Posterior vena cava (tissue), 2 donors: ENCODE measurements at regions not wholly inside any gene's neighbourhood (a gene's known extent, or its start where the extent isn't known, plus 50 kb on each side); places are given as distances from the start of the nearest gene placed in this dataset.

Experiments used
- DNase-seq: peaks from one replicate; pipeline ENCODE4 v3.0.0-alpha.2; 2020; ENCODE audit warnings: low spot score
- intact Hi-C, 2 donors: fragments of 100-400 bp; cut with DNase I; formaldehyde crosslinking; loops; one replicate each; pipeline versions ENCODE4 v1.14.1 to v1.14.2; 2022 to 2023
- donor health status: DM: yes; HTN: yes; CAD: no.
- donor health status: DM: yes; HTN: yes; CAD: no.

DNA sequence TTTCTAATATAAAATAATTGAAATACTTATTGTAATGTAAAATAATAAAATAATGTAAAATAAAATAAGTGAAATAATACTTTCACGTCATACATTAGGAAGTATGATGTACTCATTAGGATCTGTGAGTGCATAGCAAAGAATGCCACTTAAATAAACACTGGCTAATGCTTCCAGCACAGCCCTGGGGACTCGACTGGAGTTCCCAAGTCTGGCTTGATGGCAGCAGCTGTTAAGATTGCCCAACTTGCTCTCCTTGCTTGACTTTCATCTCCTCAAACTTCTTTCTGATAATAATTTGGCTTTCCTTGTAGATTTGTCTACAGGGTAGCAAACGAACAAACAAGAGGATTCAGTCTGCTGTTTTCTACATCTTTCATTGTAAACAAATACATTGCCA lies 191.9 kb downstream of the COG6 start:
- intact Hi-C loops: no loop called here
- no peak for DNase-seq

DNA sequence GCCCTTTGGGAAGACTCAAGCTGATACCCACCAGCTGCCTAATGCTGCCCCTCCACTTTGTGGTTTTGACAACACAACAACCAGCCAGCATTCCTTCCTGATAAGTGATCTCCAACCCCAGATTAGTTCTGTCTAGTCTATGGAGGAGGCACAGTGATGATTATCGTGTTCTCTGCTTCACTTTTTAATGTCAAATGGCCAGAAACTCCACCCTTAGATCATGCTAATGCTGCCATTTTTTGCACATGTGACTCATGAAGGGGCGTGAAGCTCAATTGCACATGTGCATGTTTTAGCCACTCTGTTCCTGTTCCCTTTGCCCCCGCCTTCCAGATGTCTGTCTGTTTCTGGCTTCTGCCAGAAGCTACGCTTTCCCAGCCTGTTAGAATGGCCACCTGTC lies 199.8 kb downstream of the COG6 start:
- intact Hi-C loops: no loop called here
- DNase-seq: no peak

DNA sequence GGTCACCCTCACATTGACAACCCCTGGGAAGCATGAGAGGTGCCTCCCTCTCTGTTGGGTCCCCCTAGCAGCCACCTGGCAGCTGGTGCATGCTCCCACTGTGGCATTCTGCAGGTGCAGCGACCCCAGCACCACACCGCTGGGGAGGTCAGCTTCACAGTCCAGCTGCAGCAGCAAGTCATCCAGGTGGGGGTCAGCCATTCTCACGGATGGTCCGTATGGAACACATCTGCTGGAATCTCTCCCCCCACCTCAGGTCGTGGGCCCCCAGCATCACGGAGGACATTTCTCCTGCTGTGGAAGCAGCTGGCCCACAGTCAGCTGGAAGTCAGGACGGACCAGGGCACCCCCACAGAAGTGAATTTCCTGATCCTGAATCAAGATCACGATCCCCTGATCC lies 201.3 kb downstream of the COG6 start:
- no peak for DNase-seq
- intact Hi-C loops: no loop called here

DNA sequence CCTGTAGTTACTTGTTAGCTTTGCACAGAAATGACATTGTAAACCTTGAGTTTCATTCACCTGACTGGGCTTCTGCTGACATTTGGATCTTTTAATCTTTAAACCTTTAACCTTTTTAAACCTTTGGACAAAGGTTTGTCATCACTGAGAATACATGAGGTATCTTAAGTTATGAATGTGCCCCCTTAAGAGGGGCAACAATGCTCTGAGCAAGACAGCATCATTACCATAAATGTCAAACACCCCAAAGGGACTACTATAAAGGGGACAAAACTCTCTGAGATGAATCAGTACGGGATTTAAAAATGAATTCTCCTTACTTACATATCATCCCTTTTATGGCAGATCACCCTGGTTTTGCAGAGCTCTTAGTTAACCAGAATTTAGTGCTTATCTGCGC lies 203.3 kb downstream of the COG6 start:
- intact Hi-C loops: no loop called here
- DNase-seq: no peak

DNA sequence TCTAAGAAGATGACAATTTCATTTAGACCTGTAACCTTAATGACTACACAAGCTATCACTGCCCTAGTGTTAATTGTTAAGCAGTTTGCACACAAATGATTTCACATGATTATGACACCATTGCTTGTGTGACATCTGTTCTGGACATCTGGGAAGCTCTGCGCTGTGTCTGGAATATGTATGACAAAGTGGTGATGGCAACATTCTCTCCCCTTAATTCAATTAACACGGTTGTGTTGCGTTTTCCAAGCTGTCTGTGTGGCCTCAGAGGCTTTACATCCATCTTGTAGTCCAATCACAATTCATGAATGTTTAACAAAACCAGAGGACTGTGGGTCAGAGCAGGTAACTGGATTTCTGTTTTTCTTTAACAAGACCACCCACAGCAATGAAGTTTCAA lies 204.4 kb downstream of the COG6 start:
- intact Hi-C loops: no loop called here

DNA sequence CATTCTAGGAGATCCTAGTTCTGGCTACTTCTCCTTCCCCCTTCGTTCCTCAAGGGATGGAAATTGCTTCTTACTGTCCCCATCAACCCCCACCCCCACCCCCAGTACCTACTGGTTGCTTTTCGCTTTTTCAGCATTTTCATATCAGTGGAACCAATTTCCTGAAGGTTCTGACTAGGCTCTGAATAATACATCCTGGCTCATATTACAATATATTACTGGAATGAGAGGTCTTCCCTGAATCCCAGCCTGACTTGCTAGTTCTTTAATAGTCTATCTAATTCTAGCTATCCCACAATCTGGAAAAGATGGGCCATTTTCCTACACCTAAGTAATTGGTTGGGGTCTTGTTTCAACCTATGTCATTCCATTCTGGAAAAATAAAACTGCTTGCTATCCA lies 207.4 kb downstream of the COG6 start:
- intact Hi-C loops: no loop called here
- no peak for DNase-seq

More for the DNA sequence above, 204.4 kb downstream of the COG6 start:
- DNase-seq: no peak

DNA sequence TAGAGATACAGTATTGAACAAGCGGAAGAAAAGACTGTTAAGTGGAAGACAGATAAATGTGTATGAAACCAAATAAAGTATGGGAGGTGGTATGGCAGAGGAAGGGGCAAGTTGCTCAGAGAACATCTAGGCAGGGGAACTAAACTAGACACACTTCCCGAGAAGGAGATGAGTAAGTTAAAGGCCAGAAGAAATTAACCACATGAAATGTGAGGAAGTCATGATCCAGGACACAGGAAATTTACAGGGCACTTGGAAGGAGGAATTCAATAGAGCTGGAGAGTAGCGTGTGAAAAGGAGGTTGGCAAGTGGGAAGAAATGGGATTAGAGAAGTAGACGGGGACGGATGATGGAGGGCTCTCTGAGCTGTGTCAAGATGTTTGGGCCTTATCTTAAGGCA lies 208.8 kb downstream of the COG6 start:
- intact Hi-C loops: no loop called here
- DNase-seq: no peak

DNA sequence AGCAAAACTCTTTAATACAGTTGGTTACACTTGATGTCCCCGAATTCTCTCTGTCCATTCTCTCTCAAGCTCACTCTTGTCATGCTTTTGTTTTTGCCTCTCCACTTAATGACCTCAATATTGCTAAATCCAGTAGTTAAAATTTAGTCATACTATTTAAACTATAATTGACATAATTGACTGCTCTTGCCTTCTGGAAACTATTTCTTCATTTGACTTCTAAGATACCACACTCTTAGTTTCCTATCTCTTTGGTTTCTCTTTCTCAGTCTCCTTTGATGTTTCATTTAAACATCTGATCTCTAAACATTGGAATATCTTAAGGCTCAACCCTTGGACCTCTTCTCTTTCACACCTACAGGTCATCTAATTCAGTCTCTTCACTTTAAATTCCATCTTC lies 211.3 kb downstream of the COG6 start:
- no peak for DNase-seq
- intact Hi-C loops: no loop called here

DNA sequence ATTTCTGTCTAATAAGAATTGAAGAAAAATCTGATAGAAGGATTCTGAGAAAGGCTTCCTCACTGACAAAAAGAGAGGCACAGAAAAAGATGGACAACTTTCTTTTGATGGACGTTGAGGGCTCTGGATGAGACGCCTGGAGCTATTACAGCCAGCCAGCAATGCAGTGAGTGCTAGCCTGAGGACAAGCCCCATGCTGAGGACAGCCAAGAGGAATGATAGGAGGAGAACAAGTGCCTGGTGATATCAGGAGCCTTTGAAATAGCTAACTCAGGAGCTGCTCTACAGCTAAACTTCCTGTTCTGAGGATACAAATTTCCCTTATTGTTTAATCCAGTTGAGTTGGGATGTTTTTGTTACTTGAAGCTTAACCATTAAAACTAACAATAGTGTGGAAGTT lies 212.3 kb downstream of the COG6 start:
- DNase-seq: no peak
- intact Hi-C loops: no loop called here

DNA sequence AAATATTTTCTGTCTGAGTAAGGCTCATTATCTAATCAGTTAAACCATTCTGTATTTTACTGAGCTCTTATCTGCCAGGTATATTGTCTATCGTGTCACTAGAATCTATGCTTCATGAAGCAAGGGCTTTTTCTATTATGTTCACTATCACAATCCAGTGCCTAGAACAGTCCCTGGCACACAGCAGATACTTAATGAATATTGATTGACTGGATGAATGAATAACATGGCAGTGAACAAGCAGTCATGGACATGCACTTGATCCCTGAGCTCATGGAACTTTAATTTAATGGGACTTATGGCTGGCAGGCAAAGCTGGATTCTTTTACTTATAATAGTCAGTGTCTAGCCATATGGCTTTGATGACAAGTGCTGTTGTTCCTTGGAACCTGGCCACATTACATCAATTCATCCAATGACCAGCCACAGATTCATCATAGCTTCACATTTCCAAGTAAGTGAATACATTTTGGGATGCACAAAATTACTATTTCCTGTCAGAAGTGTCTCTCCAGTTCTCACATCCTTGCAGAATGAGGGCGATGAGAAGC lies 214.8 kb downstream of the COG6 start:
- intact Hi-C loops: no loop called here
- no peak for DNase-seq

DNA sequence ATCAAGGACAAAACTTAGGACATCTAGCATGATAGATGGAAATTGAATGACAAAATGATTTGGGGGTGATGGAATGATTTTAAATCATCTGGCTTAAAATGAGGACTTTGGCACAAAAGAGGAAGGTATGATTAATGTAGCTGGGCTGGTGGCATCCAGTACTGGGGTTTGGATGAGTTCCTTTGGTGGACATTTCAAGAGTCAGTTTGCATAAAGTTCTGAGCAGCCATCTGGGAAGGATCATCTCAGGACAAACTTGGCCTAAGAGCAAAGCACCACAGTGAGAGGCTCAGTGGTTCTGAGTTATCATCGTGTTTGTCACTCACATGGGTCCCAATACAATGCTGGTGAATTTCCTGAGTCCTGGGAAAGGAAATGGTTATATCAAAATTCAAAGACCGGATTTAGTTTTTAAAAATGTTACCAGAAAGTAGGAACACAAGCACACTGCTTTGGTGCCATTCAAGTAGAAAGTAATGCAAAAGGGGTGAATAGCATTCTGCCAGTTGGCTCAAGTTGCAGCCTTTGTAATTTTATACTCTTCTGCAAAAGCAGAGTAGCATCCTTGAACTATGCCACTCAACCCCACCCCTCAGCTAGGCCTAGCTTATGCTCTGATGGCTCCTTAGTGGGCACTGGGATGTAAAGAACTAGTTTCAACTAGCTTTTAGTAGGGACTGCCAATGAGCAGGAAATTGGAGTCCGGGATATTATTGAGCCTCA lies 219.0 kb downstream of the COG6 start:
- intact Hi-C loops: no loop called here

DNA sequence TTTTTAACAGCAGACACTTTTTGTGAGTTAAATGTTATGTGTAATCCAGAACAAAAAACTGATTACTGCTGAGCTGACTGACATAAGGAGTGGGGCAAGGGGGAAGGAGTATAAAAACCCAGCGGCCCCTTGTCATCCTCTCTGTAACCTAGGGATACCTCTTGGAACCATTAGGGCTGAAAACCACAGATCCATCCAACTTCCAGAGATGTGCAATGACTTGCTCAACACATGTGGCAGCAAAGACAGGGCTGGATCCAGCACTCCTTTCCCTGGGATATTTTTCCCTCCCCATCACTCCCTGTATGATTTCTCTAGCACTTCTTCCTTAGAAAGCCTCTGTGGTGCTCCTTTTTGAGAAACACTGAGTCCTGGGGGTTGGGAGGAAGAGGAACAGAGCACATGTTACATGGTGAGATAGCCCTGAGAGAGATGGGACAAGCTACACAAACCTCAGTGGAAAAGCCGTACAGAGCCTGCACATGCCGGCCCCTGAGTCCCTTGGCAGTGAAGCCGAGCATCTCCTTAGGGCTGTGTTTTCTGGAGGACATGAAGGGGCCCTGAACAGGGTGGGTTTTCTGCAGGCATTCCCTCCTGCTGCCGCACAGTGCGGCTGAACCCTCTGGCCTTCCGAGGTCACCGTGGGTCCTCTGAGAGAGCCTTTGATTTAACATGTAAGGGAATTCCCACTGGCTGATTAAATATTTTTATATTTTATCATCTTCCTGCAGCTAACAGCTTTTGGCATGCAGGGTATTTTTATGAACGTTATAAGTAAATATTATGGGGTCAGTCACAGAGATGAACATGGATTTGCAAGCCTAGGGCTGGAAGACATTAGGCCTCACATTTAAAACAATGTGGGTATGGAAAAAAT lies 219.9 kb downstream of the COG6 start:
- intact Hi-C loops: no loop called here
- DNase-seq: no peak

More for the DNA sequence above, 219.0 kb downstream of the COG6 start:
- no peak for DNase-seq

DNA sequence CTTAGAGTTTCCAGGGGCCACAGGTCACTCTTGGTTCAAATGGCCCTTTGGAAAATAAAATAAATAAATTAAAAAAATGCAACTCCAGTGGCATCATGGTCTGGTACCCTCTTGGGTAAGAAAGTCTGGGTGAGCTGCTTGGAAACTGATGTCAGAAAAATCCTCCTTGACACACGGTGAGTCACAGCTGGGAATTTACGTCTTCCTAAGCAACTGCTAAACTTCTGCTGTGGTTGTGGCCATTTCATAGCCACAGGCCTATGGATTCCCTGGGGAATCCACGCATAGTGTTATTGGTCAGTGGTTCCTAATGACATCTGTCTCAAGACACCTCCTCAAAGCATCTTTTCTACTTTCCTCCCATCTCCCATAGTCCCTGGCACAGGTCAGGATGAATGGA lies 220.8 kb downstream of the COG6 start:
- no peak for DNase-seq
- intact Hi-C loops: no loop called here

DNA sequence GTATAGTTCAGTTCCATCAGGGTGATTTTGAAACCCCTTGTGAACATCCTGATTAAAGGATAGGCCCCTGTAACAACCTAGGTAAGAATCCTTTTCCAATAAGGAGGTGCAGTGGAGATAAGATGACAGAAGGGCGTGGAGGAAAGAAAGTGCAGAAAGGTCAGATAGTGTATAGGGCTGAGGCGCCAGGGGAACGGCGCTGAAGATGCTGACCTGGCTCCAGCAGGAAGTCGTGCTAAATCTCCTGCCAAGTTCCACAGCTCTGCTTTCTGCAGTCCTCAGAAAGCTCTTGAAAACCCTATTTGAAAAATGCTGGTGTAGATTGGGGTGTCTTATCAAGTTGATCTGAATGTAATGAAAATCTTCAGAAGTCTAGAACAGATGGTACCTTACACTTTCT lies 221.7 kb downstream of the COG6 start:
- DNase-seq: no peak
- intact Hi-C loops: no loop called here

DNA sequence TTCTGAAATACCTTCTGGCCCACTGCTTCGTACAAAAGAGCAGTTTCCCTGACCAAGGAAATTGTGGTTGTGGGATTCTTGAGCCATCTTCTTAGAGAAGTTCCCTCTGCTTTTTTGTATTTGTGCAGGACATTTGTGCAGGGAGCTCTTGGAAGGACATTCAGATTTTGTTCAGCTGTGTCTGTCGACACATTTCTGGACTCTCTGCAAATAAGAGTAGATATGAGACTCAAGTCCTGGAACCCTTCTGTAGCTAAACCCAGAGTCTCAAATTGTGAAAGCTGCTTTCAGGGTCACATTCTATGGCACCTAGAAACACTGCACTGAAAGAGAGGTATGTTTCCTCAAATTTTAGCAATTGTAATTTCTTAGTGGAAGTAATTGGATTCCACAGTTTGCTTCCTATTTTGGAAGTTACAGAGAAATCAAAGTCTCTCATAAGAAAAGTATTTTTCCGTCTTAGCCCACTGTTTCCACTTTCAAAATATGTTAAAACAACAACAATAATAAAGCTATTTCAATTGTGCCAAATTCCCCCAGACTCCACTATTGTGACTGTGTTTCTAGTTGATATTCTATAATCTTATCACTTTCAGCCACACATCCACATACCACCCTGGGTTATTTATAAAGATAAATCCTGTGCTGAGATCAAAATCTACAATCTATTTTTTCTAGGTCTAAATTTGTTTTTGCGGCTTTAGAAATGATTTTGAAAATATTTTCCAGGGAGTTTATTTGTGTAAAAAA lies 224.0 kb downstream of the COG6 start:
- no peak for DNase-seq
- intact Hi-C loops: no loop called here

DNA sequence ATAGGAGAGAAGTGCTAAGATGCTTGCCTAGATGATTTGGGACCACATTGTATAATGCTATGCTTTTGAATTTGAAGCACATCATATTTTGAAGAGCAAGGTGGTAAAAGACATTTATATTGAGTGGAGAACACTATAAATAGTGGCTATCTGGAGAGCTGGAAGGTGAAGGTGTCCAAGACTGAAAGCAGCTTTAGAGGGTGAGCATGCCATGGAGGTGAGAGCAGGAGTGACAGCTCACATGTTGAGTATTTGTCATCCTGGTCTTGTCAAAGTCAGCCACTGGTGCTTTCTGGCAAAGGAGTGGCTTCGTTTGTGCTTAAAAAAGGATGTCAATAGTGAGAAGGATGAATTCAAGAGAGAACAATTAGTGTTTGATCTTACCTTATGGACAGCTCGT lies 225.9 kb downstream of the COG6 start:
- DNase-seq: no peak

DNA sequence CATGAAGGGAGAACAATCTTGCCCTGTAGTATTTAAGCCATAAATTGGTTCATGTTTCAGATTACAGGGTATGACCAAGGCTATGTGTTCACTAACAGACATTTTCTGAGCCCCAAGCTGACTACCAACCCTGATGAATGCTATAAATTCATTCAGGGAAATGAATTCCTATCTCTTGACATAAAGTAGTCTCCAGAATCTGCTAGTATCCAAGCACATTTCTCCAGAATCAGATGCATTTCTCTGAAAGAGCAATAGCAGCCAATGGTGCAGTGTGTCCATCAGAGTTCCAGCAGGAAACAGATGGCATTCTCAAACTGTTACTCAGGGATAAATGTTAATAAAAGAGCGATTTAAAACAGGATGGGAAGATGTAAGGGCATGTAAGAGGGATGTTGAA lies 226.4 kb downstream of the COG6 start:
- intact Hi-C loops: no loop called here
- DNase-seq: no peak

More for the DNA sequence above, 225.9 kb downstream of the COG6 start:
- intact Hi-C loops: no loop called here

DNA sequence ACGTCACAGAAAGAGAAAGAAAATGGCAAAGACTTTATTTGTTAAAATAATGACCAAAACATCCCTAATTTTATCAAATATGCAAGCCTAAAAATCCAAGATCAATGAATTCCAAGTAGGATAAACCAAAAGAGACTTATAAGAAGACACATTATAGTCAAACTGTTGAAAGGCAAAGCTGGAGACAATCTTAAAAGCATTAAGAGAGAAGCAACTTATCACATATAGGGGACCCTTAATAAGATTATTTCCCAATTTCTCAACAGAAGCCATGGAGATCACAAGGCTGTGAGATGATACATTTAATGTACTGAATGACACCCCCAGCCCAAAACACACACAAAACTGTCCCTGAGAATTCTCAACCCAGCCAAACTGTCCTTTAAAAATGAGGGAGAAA lies 228.7 kb downstream of the COG6 start:
- intact Hi-C loops: no loop called here
- no peak for DNase-seq

DNA sequence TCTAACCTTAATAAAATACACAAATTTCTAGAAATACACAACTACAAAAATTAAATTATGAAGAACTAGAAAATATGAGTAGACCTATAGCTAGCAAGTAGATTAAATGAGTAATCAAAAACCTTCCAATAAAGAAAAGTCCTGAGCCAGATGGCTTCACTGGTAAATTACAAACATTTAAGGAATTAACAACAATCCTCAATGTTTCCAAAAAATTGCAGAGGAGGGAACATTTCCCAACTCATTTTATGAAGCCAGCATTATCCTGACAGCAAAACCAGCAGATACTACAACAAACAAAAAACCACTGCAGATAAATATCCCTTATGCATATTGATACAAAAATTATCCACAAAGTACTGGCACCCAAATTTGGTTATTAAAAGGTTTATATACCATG lies 230.9 kb downstream of the COG6 start:
- DNase-seq: no peak
- intact Hi-C loops: no loop called here

DNA sequence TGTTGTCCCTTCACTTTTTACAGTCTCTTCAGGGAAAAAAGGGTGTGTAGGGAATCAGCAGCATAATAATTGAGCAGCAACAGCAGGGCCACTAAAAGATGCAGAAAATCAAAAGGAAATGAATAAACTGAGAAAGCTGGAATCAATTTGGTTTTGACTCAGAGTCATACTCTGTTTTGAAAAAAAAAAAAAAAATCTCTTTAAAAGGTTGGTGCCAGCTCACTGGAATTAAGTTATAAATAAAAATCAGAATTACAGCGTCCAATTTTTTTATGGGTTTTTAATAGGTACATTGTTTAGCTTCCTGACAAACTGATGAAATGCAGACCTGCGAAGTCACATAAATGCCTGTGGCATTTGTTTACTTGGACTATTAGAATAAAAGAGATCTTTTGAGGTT lies 231.9 kb downstream of the COG6 start:
- no peak for DNase-seq
- intact Hi-C loops: no loop called here
